HFFc6 (cell line): ENCODE measurements at regions not wholly inside any gene's neighbourhood (a gene's known extent, or its start where the extent isn't known, plus 50 kb on each side); places are given as distances from the start of the nearest gene placed in this dataset.

Source experiments
- DNase-seq: peaks from one replicate; pipeline ENCODE4 v3.0.0-alpha.2; 2018
- H3K27ac Mint-ChIP-seq: 2 replicates; pipeline ENCODE4 v1.8.0; 2020; ENCODE audit warnings: mild to moderate bottlenecking, mixed read lengths
- H3K27me3 Mint-ChIP-seq: 2 replicates; pipeline ENCODE4 v1.8.0; 2021; ENCODE audit warnings: mild to moderate bottlenecking, moderate library complexity, mixed read lengths; ENCODE audit not compliant: insufficient read depth
- H3K36me3 Mint-ChIP-seq: 2 replicates; pipeline ENCODE4 v1.8.0; 2021; ENCODE audit warnings: low read depth, mixed read lengths
- H3K4me1 Mint-ChIP-seq: 2 replicates; pipeline ENCODE4 v1.8.0; 2020; ENCODE audit warnings: low read depth, mixed read lengths
- H3K4me3 Mint-ChIP-seq: 2 replicates; pipeline ENCODE4 v1.8.0; 2020; ENCODE audit warnings: mild to moderate bottlenecking, moderate library complexity, mixed read lengths
- H3K9me3 Mint-ChIP-seq: 2 replicates; pipeline ENCODE4 v1.8.0; 2020; ENCODE audit warnings: mild to moderate bottlenecking, mixed read lengths
- TF ChIP-seq, protein P1 (sequence below): fragments of 200-600 bp; sonication (generic); IDR thresholded peaks from 2 replicates; pipeline ENCODE4 v1.5.0; 2021; ENCODE audit warnings: antibody characterized with exemption, mild to moderate bottlenecking

- Mint-ChIP-seq H3K36me3 (no peaks in the 10 kb centered on the region), H3K4me1 (peaks cover 38% of the 10 kb centered on the region), H3K9me3 (no peaks in the 10 kb centered on the region), H3K27ac (peak overlapping the region; percentile 71; the same call in 1 of the 2 replicates), H3K27me3 (peaks cover 25% of the 10 kb centered on the region), H3K4me3 (no peak overlapping the region)
- TF ChIP-seq, protein P1, sequence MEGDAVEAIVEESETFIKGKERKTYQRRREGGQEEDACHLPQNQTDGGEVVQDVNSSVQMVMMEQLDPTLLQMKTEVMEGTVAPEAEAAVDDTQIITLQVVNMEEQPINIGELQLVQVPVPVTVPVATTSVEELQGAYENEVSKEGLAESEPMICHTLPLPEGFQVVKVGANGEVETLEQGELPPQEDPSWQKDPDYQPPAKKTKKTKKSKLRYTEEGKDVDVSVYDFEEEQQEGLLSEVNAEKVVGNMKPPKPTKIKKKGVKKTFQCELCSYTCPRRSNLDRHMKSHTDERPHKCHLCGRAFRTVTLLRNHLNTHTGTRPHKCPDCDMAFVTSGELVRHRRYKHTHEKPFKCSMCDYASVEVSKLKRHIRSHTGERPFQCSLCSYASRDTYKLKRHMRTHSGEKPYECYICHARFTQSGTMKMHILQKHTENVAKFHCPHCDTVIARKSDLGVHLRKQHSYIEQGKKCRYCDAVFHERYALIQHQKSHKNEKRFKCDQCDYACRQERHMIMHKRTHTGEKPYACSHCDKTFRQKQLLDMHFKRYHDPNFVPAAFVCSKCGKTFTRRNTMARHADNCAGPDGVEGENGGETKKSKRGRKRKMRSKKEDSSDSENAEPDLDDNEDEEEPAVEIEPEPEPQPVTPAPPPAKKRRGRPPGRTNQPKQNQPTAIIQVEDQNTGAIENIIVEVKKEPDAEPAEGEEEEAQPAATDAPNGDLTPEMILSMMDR: no peak
- DNase-seq: no peak
These were observed 109.0 kb downstream of the JCAD start for GRCh38 chr10:29950391-29950790.

- H3K27me3 Mint-ChIP-seq: peaks cover 31% of the 10 kb centered on the region
- peak; percentile 92 for DNase-seq
- TF ChIP-seq, protein P1: no peak
- H3K9me3 Mint-ChIP-seq: no peaks in the 10 kb centered on the region
- peak overlapping the region; percentile 71 for H3K27ac Mint-ChIP-seq
- peaks cover 38% of the 10 kb centered on the region for H3K4me1 Mint-ChIP-seq
- peak overlapping the region; percentile 43 for H3K4me3 Mint-ChIP-seq
- no peaks in the 10 kb centered on the region for H3K36me3 Mint-ChIP-seq
These were observed 109.9 kb downstream of the JCAD start for GRCh38 chr10:29949411-29950011.

GRCh38 chr10:29948881-29949355, 110.5 kb downstream of the JCAD start:
- TF ChIP-seq, protein P1: no peak
- H3K36me3 Mint-ChIP-seq: no peaks in the 10 kb centered on the region
- H3K9me3 Mint-ChIP-seq: no peaks in the 10 kb centered on the region
- peaks cover 32% of the 10 kb centered on the region for H3K27me3 Mint-ChIP-seq
- peaks cover 38% of the 10 kb centered on the region for H3K4me1 Mint-ChIP-seq
- H3K27ac Mint-ChIP-seq: peak overlapping the region; percentile 71
- peak; percentile 33 for DNase-seq
- peak overlapping the region; percentile 43 for H3K4me3 Mint-ChIP-seq

GRCh38 chr10:29947701-29948060, 111.7 kb downstream of the JCAD start:
- Mint-ChIP-seq H3K27me3 (peaks cover 32% of the 10 kb centered on the region), H3K4me1 (peaks cover 38% of the 10 kb centered on the region), H3K9me3 (no peaks in the 10 kb centered on the region), H3K36me3 (no peaks in the 10 kb centered on the region), H3K4me3 (no peak overlapping the region), H3K27ac (no peak overlapping the region)
- TF ChIP-seq, protein P1: peak; percentile 29; the same call in 1 of the 2 replicates
- no peak for DNase-seq

DNA sequence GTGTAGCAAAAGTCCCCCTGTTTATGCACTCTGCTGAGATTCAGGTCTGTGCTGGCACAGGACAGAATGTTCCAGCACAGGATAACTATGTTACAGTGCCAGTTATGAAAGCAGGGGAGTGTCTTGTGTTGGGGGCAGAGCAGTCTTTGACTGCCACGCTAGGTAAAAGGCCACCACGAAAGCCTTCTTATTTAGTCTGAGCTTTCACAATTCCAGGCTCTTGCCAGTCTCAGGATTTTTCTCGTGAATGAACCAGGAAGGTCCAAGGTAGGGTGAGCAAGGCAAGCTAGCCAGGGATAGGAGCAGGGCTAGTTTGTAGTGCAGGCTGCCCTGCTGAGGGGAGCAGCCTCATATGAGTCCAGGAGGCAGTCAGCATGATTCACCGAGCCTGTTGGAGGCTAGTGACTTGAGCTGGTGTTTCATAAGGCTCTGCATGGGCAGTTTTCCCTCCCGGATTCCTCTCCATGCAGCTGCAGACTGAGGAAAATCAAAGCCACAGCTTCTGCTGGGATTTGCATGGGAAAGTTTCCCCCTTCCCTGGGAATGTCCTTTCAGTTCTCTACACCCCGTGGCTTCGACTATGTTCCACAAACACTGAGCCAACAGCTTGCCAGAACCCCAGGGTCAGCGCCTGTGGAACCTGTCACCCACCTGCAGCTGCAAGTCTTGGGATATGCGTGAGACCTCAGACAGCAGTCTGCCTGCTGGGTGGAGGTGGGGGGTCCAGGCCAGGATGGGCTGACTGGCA, 112.3 kb downstream of the JCAD start:
- no peak overlapping the region for H3K4me3 Mint-ChIP-seq
- no peak overlapping the region for H3K27ac Mint-ChIP-seq
- H3K4me1 Mint-ChIP-seq: peaks cover 38% of the 10 kb centered on the region
- peaks cover 34% of the 10 kb centered on the region for H3K27me3 Mint-ChIP-seq
- peak; percentile 63 for DNase-seq
- TF ChIP-seq, protein P1: no peak
- H3K36me3 Mint-ChIP-seq: no peaks in the 10 kb centered on the region
- H3K9me3 Mint-ChIP-seq: no peaks in the 10 kb centered on the region
